GM12872 (cell line): ENCODE measurements at regions not wholly inside any gene's neighbourhood (a gene's known extent, or its start where the extent isn't known, plus 50 kb on each side); places are given as distances from the start of the nearest gene placed in this dataset.

Experiments used
- CTCF ChIP-seq: IDR thresholded peaks from 3 replicates; pipeline ENCODE4 v1.5.1; 2011; ENCODE audit warnings: low read depth, mild to moderate bottlenecking, low read length, moderate library complexity; ENCODE audit not compliant: insufficient read depth

GRCh38 chr3:181174676-181175233 lies 185.2 kb upstream of the DNAJC19 start:
- TF ChIP-seq CTCF: no peak

GRCh38 chr3:181174022-181174421 lies 184.5 kb upstream of the DNAJC19 start:
- no peak for TF ChIP-seq CTCF

GRCh38 chr3:181173227-181173626 lies 183.7 kb upstream of the DNAJC19 start:
- no peak for TF ChIP-seq CTCF

- TF ChIP-seq CTCF: no peak
Measured at GRCh38 chr3:181134873-181135272, 145.3 kb upstream of the DNAJC19 start.

- no peak for TF ChIP-seq CTCF
Measured at GRCh38 chr3:181133832-181134231, 144.3 kb upstream of the DNAJC19 start.

- no peak for TF ChIP-seq CTCF
Measured at GRCh38 chr3:181105646-181106045, 116.1 kb upstream of the DNAJC19 start.

- peak; percentile 49; the same call in 2 of the 3 replicates for TF ChIP-seq CTCF
Measured at GRCh38 chr3:181103605-181104004, 114.1 kb upstream of the DNAJC19 start.
